Esophagus muscularis mucosa (tissue), 4 donors: ENCODE measurements at regions not wholly inside any gene's neighbourhood (a gene's known extent, or its start where the extent isn't known, plus 50 kb on each side); places are given as distances from the start of the nearest gene placed in this dataset.

Experiments used
- DNase-seq: peaks from one replicate; pipeline ENCODE4 v3.0.0-alpha.2; 2017; ENCODE audit errors: extremely low spot score
- H3K27ac ChIP-seq, 4 donors: fragments of 200-600 bp; sonication (generic); replicated peaks in 1 of 4; 1 replicate in 3 of 4; 2 replicates in 1 of 4; pipeline ENCODE4 v1.5.1; 2016 to 2019; ENCODE audit warnings: mild to moderate bottlenecking in 1 of 4
- H3K27me3 ChIP-seq, 4 donors: fragments of 200-600 bp; sonication (generic); one replicate each; pipeline versions ENCODE4 v1.5.1 to v1.6.0; 2016 to 2019
- H3K36me3 ChIP-seq, 4 donors: fragments of 200-600 bp; sonication (generic); one replicate each; pipeline ENCODE4 v1.5.1; 2016 to 2019
- H3K4me1 ChIP-seq, 4 donors: fragments of 200-600 bp; sonication (generic); one replicate each; pipeline ENCODE4 v1.5.1; 2016 to 2019
- H3K4me3 ChIP-seq, 4 donors: fragments of 200-600 bp; sonication (generic); 1 replicate in 2 of 4; 2 replicates in 2 of 4; pipeline ENCODE4 v1.5.1; 2016 to 2019; ENCODE audit warnings: mild to moderate bottlenecking in 4 of 4, moderate library complexity in 1 of 4
- H3K9me3 ChIP-seq, 4 donors: fragments of 200-600 bp; sonication (generic); 1 replicate in 3 of 4; 2 replicates in 1 of 4; pipeline ENCODE4 v1.5.1; 2016 to 2019
- CTCF ChIP-seq, 3 experiments: fragments of 200-600 bp in 2 of 3; fragments of 450-650 bp in 1 of 3; sonication (generic) in 2 of 3; IDR thresholded peaks; one replicate each; pipeline ENCODE4 v1.5.1; 2017 to 2019; ENCODE audit warnings: antibody characterized with exemption in 3 of 3, mild to moderate bottlenecking in 2 of 3, moderate library complexity in 1 of 3
- EP300 ChIP-seq: sonication (generic); formaldehyde crosslinking; IDR thresholded peaks from one replicate; pipeline ENCODE4 v1.6.1; 2017; ENCODE audit warnings: antibody characterized with exemption
- POLR2A ChIP-seq: fragments of 450-650 bp; IDR thresholded peaks from one replicate; pipeline ENCODE4 v1.6.1; 2017; ENCODE audit warnings: antibody characterized with exemption, moderate library complexity, mild to moderate bottlenecking, low read depth
- POLR2AphosphoS5 ChIP-seq, 2 donors: sonication (generic); formaldehyde crosslinking; IDR thresholded peaks; one replicate each; pipeline ENCODE4 v1.6.1; 2017; ENCODE audit warnings: antibody characterized with exemption in 2 of 2
- WGBS: methylation state at CpG from one replicate; pipeline ENCODE4 v1.1.5; 2018; 5-methylcytosine and 5-hydroxymethylcytosine counted together
- intact Hi-C: fragments of 100-400 bp; cut with DNase I; formaldehyde crosslinking; loops from one replicate; pipeline ENCODE4 v1.15.1; 2023

DNA sequence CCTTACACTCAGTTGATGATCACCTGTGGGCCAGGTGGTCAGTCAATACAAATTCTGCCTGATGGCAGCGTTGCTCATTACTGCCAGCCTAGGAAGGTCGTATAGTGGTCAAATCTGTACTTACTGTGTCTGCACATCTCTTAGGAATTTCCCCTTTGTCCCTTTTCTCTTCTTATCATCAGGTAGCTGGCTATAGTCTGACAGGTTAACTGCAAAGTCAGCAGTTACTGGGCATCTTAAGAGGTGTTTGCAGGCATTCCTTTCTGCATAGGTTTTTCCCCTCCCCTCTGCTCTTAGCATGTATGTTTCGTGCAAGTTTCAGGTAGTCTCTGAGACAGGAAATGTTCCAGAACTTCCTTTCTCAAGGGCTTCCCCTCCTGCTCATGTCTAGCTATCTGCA, 298.7 kb downstream of the LRRIQ3 start:
- H3K4me1 ChIP-seq = no peaks in the 10 kb centered on the region
- no peaks in the 10 kb centered on the region for H3K27me3 ChIP-seq
- 49% methylated on average over 3 of the region's 3 CpGs for WGBS
- intact Hi-C loops = no loop called here
- DNase-seq = no peak
- H3K4me3 ChIP-seq = no peak overlapping the region
- no peak overlapping the region for H3K27ac ChIP-seq
- TF ChIP-seq EP300 (no peak), POLR2A (no peak), POLR2AphosphoS5 (IDR thresholded peaks at IDR 0.05) (no peak), CTCF (IDR thresholded peaks at IDR 0.05) (no peak)
- H3K9me3 ChIP-seq = no peaks in the 10 kb centered on the region
- no peaks in the 10 kb centered on the region for H3K36me3 ChIP-seq

GRCh38 chr1:73898540-73898939, 299.4 kb downstream of the LRRIQ3 start:
- intact Hi-C loops = no loop called here
- TF ChIP-seq CTCF (IDR thresholded peaks at IDR 0.05) = no peak

DNA sequence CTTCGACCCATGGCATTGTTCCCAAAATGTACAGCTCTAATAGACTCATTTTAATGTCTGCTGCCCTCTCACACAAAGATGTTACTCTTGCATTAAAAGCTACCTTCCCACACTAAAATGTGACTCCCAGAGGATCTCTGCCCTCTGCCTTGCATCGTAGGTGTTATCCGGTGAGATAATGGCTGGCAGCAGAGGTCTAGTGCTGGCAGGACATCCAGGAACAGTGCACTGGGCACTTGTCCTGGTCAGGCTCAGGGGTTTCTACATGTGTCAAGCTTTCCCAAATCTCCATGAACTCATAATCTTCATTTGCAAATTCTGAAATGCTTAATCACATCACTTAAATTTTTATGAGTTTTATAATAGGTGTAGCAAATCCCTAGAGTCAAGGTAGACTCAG, 310.6 kb downstream of the LRRIQ3 start:
- TF ChIP-seq CTCF (IDR thresholded peaks at IDR 0.05) (no peak), POLR2AphosphoS5 (IDR thresholded peaks at IDR 0.05) (no peak), EP300 (no peak), POLR2A (no peak)
- 69% methylated on average over 3 of the region's 3 CpGs for WGBS
- no peaks in the 10 kb centered on the region for H3K36me3 ChIP-seq

More at GRCh38 chr1:73898540-73898939, 299.4 kb downstream of the LRRIQ3 start:
- Histone ChIP-seq H3K4me3 (no peak overlapping the region), H3K36me3 (no peaks in the 10 kb centered on the region), H3K9me3 (no peaks in the 10 kb centered on the region), H3K27ac (no peak overlapping the region), H3K27me3 (no peaks in the 10 kb centered on the region), H3K4me1 (no peaks in the 10 kb centered on the region)
- WGBS = 82% methylated on average over 3 of the region's 3 CpGs
- DNase-seq = no peak

DNA sequence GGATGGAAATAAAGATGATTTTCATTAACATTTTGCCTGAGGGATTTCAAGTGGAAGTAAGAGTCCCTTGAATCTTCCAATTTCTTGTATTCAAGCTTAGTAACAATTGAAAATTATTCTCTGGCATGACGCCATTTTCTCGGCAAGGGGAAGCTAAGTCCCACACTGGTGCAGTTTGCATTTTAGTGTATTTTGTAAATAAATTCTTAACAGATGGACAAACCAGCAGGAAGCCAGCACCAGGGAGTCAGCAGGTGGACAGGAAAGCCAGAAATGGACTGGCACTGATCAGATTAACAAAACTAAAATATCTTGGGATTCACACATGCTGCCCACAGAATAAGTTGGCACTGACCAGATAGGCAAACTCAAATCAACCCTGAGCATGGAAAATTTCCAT, 311.3 kb downstream of the LRRIQ3 start:
- intact Hi-C loops = no loop called here
- Histone ChIP-seq H3K27ac (no peak overlapping the region), H3K36me3 (no peaks in the 10 kb centered on the region), H3K4me3 (no peak overlapping the region), H3K9me3 (no peaks in the 10 kb centered on the region), H3K27me3 (no peaks in the 10 kb centered on the region), H3K4me1 (no peaks in the 10 kb centered on the region)
- 57% methylated on average over 2 of the region's 2 CpGs for WGBS
- DNase-seq = no peak
- TF ChIP-seq POLR2AphosphoS5 (IDR thresholded peaks at IDR 0.05) = no peak
- TF ChIP-seq POLR2A = no peak
- TF ChIP-seq EP300 = no peak
- TF ChIP-seq CTCF (IDR thresholded peaks at IDR 0.05) = no peak

More for the DNA sequence above, 310.6 kb downstream of the LRRIQ3 start:
- no peak overlapping the region for H3K4me3 ChIP-seq
- H3K4me1 ChIP-seq = no peaks in the 10 kb centered on the region
- no peak for DNase-seq
- H3K27me3 ChIP-seq = no peaks in the 10 kb centered on the region
- H3K27ac ChIP-seq = no peak overlapping the region
- intact Hi-C loops = no loop called here
- no peaks in the 10 kb centered on the region for H3K9me3 ChIP-seq

DNA sequence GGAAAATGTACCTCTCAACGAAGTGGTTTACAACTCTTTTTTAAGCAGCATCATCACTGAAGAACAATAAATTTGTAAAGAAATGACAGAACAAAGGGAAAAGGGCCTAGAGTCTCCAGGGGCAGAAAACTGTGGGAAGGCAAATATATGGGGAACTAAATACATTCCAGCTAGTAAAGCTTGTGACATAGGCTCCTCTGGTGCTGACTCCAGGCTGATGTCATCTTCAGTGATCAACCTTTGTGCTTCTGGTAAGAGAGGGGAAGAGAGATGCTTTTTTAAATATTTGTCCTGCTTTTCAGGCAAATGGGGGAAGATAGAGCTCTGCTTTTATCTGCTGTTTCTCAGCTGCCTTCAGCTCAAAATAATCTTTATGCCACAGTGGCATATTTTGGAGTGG, 323.2 kb downstream of the LRRIQ3 start:
- Histone ChIP-seq H3K4me1 (no peaks in the 10 kb centered on the region), H3K9me3 (peaks cover 0 to 5% (median 0%) of the 10 kb centered on the region in 4 donors), H3K36me3 (no peaks in the 10 kb centered on the region), H3K27ac (no peak overlapping the region), H3K27me3 (no peaks in the 10 kb centered on the region), H3K4me3 (no peak overlapping the region)
- intact Hi-C loops = no loop called here
- no peak for DNase-seq
- 76% methylated on average over 1 of the region's 1 CpG for WGBS
- TF ChIP-seq POLR2AphosphoS5 (IDR thresholded peaks at IDR 0.05) (no peak), POLR2A (no peak), CTCF (IDR thresholded peaks at IDR 0.05) (no peak), EP300 (no peak)
